PC-3 (cell line): ENCODE measurements at regions not wholly inside any gene's neighbourhood (a gene's known extent, or its start where the extent isn't known, plus 50 kb on each side); places are given as distances from the start of the nearest gene placed in this dataset.
"Not testable (repeated sequence)": the region's sequence is repeated elsewhere in the genome, so short reads cannot be mapped to it uniquely, and the experiment has no call there.

Experiments
- EZH2 ChIP-seq: fragments of 300-600 bp; sonication (generic); IDR thresholded peaks from one replicate; pipeline ENCODE4 v1.6.1; 2017; ENCODE audit warnings: antibody characterized with exemption, mild to moderate bottlenecking, low read length; ENCODE audit not compliant: unreplicated experiment
- TF ChIP-seq, protein P1 (sequence below): fragments of 300-600 bp; sonication (generic); conservative IDR thresholded peaks from 2 replicates; pipeline ENCODE4 v1.5.1; 2017; ENCODE audit warnings: antibody characterized with exemption, low read depth, mild to moderate bottlenecking, low read length

DNA sequence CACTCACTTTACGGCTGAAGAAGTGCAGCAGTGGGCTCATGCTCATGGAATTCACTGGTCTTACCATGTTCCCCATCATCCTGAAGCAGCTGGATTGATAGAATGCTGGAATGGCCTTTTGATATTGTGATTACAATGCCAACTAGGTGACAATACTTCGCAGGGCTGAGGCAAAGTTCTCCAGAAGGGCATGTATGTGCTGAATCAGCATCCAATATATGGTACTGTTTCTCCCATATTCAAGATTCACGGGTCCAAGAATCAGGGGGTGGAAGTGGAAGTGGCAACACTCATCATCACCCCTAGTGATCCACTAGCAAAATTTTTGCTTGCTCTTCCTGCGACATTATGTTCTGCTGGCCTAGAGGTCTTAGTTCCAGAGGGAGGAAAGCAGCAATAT lies 353.3 kb downstream of the C12orf75 start:
- TF ChIP-seq, protein P1, sequence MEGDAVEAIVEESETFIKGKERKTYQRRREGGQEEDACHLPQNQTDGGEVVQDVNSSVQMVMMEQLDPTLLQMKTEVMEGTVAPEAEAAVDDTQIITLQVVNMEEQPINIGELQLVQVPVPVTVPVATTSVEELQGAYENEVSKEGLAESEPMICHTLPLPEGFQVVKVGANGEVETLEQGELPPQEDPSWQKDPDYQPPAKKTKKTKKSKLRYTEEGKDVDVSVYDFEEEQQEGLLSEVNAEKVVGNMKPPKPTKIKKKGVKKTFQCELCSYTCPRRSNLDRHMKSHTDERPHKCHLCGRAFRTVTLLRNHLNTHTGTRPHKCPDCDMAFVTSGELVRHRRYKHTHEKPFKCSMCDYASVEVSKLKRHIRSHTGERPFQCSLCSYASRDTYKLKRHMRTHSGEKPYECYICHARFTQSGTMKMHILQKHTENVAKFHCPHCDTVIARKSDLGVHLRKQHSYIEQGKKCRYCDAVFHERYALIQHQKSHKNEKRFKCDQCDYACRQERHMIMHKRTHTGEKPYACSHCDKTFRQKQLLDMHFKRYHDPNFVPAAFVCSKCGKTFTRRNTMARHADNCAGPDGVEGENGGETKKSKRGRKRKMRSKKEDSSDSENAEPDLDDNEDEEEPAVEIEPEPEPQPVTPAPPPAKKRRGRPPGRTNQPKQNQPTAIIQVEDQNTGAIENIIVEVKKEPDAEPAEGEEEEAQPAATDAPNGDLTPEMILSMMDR = not testable (repeated sequence)
- TF ChIP-seq EZH2 = not testable (repeated sequence)
